Mesenchymal stem cell (in vitro differentiated cells and primary cell): ENCODE measurements at regions not wholly inside any gene's neighbourhood (a gene's known extent, or its start where the extent isn't known, plus 50 kb on each side); places are given as distances from the start of the nearest gene placed in this dataset.

Source experiments
- DNase-seq: peaks from one replicate; pipeline ENCODE4 v3.0.0-alpha.2; 2013
- H2AFZ ChIP-seq: one replicate; pipeline ENCODE4 v1.6.1; 2013; ENCODE audit warnings: low read depth, mild to moderate bottlenecking, control low read depth, inconsistent platforms, low read length, moderate library complexity
- H2AK5ac ChIP-seq: 2 replicates; pipeline ENCODE4 v1.6.1; 2013; ENCODE audit warnings: low read length, moderate library complexity, mild to moderate bottlenecking, inconsistent platforms; ENCODE audit not compliant: severe bottlenecking
- H2BK120ac ChIP-seq: one replicate; pipeline ENCODE4 v1.6.1; 2013; ENCODE audit warnings: low read depth, mild to moderate bottlenecking, inconsistent platforms, low read length, moderate library complexity
- H2BK12ac ChIP-seq, 2 experiments: one replicate each; pipeline ENCODE4 v1.6.1; 2013; ENCODE audit warnings: inconsistent platforms in 2 of 2, low read length in 2 of 2, mild to moderate bottlenecking in 2 of 2, moderate library complexity in 2 of 2, control low read depth in 1 of 2
- H2BK15ac ChIP-seq: one replicate; pipeline ENCODE4 v1.6.1; 2013; ENCODE audit warnings: mild to moderate bottlenecking, low read depth, inconsistent platforms; ENCODE audit not compliant: poor library complexity, severe bottlenecking
- H2BK5ac ChIP-seq: 2 replicates; pipeline ENCODE4 v1.6.1; 2013; ENCODE audit warnings: low read depth, mild to moderate bottlenecking, low read length, control low read depth, inconsistent platforms; ENCODE audit not compliant: poor library complexity, severe bottlenecking
- H3K14ac ChIP-seq, 2 experiments: one replicate each; pipeline ENCODE4 v1.6.1; 2013; ENCODE audit warnings: inconsistent platforms in 2 of 2, low read length in 2 of 2, control low read depth in 1 of 2, mild to moderate bottlenecking in 1 of 2, moderate library complexity in 1 of 2
- H3K18ac ChIP-seq, 2 experiments: one replicate each; pipeline ENCODE4 v1.6.1; 2013; ENCODE audit warnings: inconsistent platforms in 2 of 2, low read length in 2 of 2, control low read depth in 1 of 2, low read depth in 1 of 2, mild to moderate bottlenecking in 1 of 2
- H3K23ac ChIP-seq, 2 experiments: one replicate each; pipeline ENCODE4 v1.6.1; 2013; ENCODE audit warnings: inconsistent platforms in 2 of 2, low read length in 2 of 2, mild to moderate bottlenecking in 2 of 2, moderate library complexity in 2 of 2, control low read depth in 1 of 2
- H3K27ac ChIP-seq: 2 replicates; pipeline ENCODE4 v1.5.1; 2013; ENCODE audit warnings: mild to moderate bottlenecking, moderate library complexity, low read length, control low read depth, inconsistent platforms; ENCODE audit not compliant: poor library complexity, severe bottlenecking
- H3K27me3 ChIP-seq, 2 experiments: 2 replicates each; pipeline versions ENCODE4 v1.6.1 to v1.7.0; 2013; ENCODE audit warnings: low read length in 2 of 2, mild to moderate bottlenecking in 2 of 2, moderate library complexity in 2 of 2, control low read depth in 1 of 2, inconsistent platforms in 1 of 2; ENCODE audit not compliant: control insufficient read depth in 1 of 2, insufficient read depth in 1 of 2
- H3K36me3 ChIP-seq, 2 experiments: 2 replicates each; pipeline versions ENCODE4 v1.6.1 to v1.7.0; 2013; ENCODE audit warnings: low read length in 2 of 2, control low read depth in 1 of 2, inconsistent platforms in 1 of 2, low read depth in 1 of 2, mild to moderate bottlenecking in 1 of 2; ENCODE audit not compliant: insufficient read depth in 2 of 2, control insufficient read depth in 1 of 2
- H3K4ac ChIP-seq, 2 experiments: one replicate each; pipeline ENCODE4 v1.6.1; 2013; ENCODE audit warnings: inconsistent platforms in 2 of 2, low read length in 2 of 2, mild to moderate bottlenecking in 2 of 2, moderate library complexity in 2 of 2, control low read depth in 1 of 2, low read depth in 1 of 2
- H3K4me1 ChIP-seq: 2 replicates; pipeline ENCODE4 v1.6.1; 2013; ENCODE audit warnings: low read depth, low read length, control low read depth; ENCODE audit not compliant: control insufficient read depth, insufficient read depth
- H3K4me2 ChIP-seq: 2 replicates; pipeline ENCODE4 v1.6.1; 2013; ENCODE audit warnings: low read length, mild to moderate bottlenecking, inconsistent platforms; ENCODE audit not compliant: poor library complexity, severe bottlenecking
- H3K4me3 ChIP-seq, 2 experiments: 2 replicates each; pipeline versions ENCODE4 v1.5.1 to v1.7.0; 2013; ENCODE audit warnings: low read length in 2 of 2, mild to moderate bottlenecking in 2 of 2, control low read depth in 1 of 2, low read depth in 1 of 2; ENCODE audit not compliant: insufficient read depth in 1 of 2
- H3K79me1 ChIP-seq: replicated peaks from 2 replicates; pipeline ENCODE4 v1.6.1; 2013; ENCODE audit warnings: mild to moderate bottlenecking, control low read depth, low read length, inconsistent platforms; ENCODE audit not compliant: poor library complexity, severe bottlenecking
- H3K9ac ChIP-seq: 2 replicates; pipeline ENCODE4 v1.7.0; 2013; ENCODE audit warnings: mild to moderate bottlenecking, low read length, moderate library complexity
- H3K9me3 ChIP-seq: 2 replicates; pipeline ENCODE4 v1.7.0; 2013; ENCODE audit warnings: mild to moderate bottlenecking, low read length; ENCODE audit not compliant: control insufficient read depth
- H4K8ac ChIP-seq: one replicate; pipeline ENCODE4 v1.6.1; 2013; ENCODE audit warnings: inconsistent platforms, mild to moderate bottlenecking, low read length, moderate library complexity
- H4K91ac ChIP-seq: one replicate; pipeline ENCODE4 v1.6.1; 2013; ENCODE audit warnings: mild to moderate bottlenecking, low read length, inconsistent platforms
- WGBS: methylation state at CpG from one replicate; pipeline ENCODE4 v1.1.7; 2013; ENCODE audit warnings: mixed read lengths; 5-methylcytosine and 5-hydroxymethylcytosine counted together

GRCh38 chr3:10616321-10616720 is 110.9 kb upstream of the ATP2B2 start:
- H3K4me3 ChIP-seq = no peak overlapping the region
- no peak overlapping the region for H2BK15ac ChIP-seq
- no peak overlapping the region for H2BK120ac ChIP-seq
- no peak overlapping the region for H3K4me2 ChIP-seq
- no peak overlapping the region for H3K9ac ChIP-seq
- H2AFZ ChIP-seq = no peak overlapping the region
- no peak overlapping the region for H3K18ac ChIP-seq
- no peak overlapping the region for H2AK5ac ChIP-seq
- 89% methylated on average over 1 of the region's 1 CpG for WGBS
- no peak overlapping the region for H4K91ac ChIP-seq
- H3K14ac ChIP-seq = no peak overlapping the region
- peaks cover 8% of the 10 kb centered on the region for H3K9me3 ChIP-seq
- H3K27me3 ChIP-seq = peaks cover 3 to 56% of the 10 kb centered on the region in 2 experiments
- no peak overlapping the region for H2BK5ac ChIP-seq
- H3K4ac ChIP-seq = no peak overlapping the region
- H3K27ac ChIP-seq = no peak overlapping the region
- H3K4me1 ChIP-seq = no peaks in the 10 kb centered on the region
- DNase-seq = no peak
- no peak overlapping the region for H2BK12ac ChIP-seq
- no peak overlapping the region for H4K8ac ChIP-seq
- H3K36me3 ChIP-seq = no peaks in the 10 kb centered on the region
- no peaks in the 10 kb centered on the region for H3K79me1 ChIP-seq
- no peak overlapping the region for H3K23ac ChIP-seq

GRCh38 chr3:10619989-10620832 is 114.8 kb upstream of the ATP2B2 start:
- Histone ChIP-seq H3K4ac (no peak overlapping the region), H2AK5ac (no peak overlapping the region), H3K9ac (no peak overlapping the region), H3K4me2 (no peak overlapping the region), H3K14ac (no peak overlapping the region), H4K91ac (no peak overlapping the region), H3K79me1 (no peaks in the 10 kb centered on the region), H3K9me3 (peaks cover under 1% of the 10 kb centered on the region), H2BK120ac (no peak overlapping the region), H3K36me3 (no peaks in the 10 kb centered on the region), H3K23ac (no peak overlapping the region), H3K4me1 (no peaks in the 10 kb centered on the region), H3K27me3 (peaks cover 5 to 80% of the 10 kb centered on the region in 2 experiments), H4K8ac (no peak overlapping the region), H3K27ac (no peak overlapping the region), H2AFZ (no peak overlapping the region), H3K18ac (no peak overlapping the region), H2BK12ac (no peak overlapping the region), H3K4me3 (no peak overlapping the region), H2BK5ac (no peak overlapping the region), H2BK15ac (no peak overlapping the region)
- 69% methylated on average over 11 of the region's 11 CpGs for WGBS
- no peak for DNase-seq

GRCh38 chr3:10620833-10621082 is 115.4 kb upstream of the ATP2B2 start:
- Histone ChIP-seq H3K18ac (no peak overlapping the region), H2BK12ac (no peak overlapping the region), H3K4ac (no peak overlapping the region), H3K4me3 (no peak overlapping the region), H4K8ac (no peak overlapping the region), H3K23ac (no peak overlapping the region), H4K91ac (no peak overlapping the region), H3K9me3 (no peaks in the 10 kb centered on the region), H2AK5ac (no peak overlapping the region), H3K4me1 (no peaks in the 10 kb centered on the region), H3K14ac (no peak overlapping the region), H2BK120ac (no peak overlapping the region), H3K4me2 (no peak overlapping the region), H2BK15ac (no peak overlapping the region), H3K79me1 (no peaks in the 10 kb centered on the region), H3K9ac (no peak overlapping the region), H3K36me3 (no peaks in the 10 kb centered on the region), H3K27me3 (peaks cover 5 to 85% of the 10 kb centered on the region in 2 experiments), H2BK5ac (no peak overlapping the region), H2AFZ (no peak overlapping the region), H3K27ac (no peak overlapping the region)
- WGBS = 93% methylated on average over 2 of the region's 2 CpGs
- DNase-seq = no peak

- H2BK15ac ChIP-seq = no peak overlapping the region
- H3K4me1 ChIP-seq = no peaks in the 10 kb centered on the region
- no peak overlapping the region for H2AK5ac ChIP-seq
- no peaks in the 10 kb centered on the region for H3K79me1 ChIP-seq
- H3K36me3 ChIP-seq = no peaks in the 10 kb centered on the region
- no peak overlapping the region for H3K27ac ChIP-seq
- no peaks in the 10 kb centered on the region for H3K9me3 ChIP-seq
- H3K4me2 ChIP-seq = no peak overlapping the region
- WGBS = 62% methylated on average over 4 of the region's 4 CpGs
- H2BK12ac ChIP-seq = no peak overlapping the region
- peaks cover 9 to 72% of the 10 kb centered on the region in 2 experiments for H3K27me3 ChIP-seq
- H2BK5ac ChIP-seq = no peak overlapping the region
- H3K14ac ChIP-seq = no peak overlapping the region
- no peak overlapping the region for H3K4ac ChIP-seq
- H4K8ac ChIP-seq = no peak overlapping the region
- no peak overlapping the region for H4K91ac ChIP-seq
- no peak overlapping the region for H3K4me3 ChIP-seq
- no peak overlapping the region for H3K18ac ChIP-seq
- no peak overlapping the region for H2AFZ ChIP-seq
- H2BK120ac ChIP-seq = no peak overlapping the region
- H3K23ac ChIP-seq = no peak overlapping the region
- DNase-seq = no peak
- no peak overlapping the region for H3K9ac ChIP-seq
Observed at GRCh38 chr3:10623578-10624275, 118.3 kb upstream of the ATP2B2 start.
